Prostate gland (tissue), 2 donors: ENCODE measurements at regions not wholly inside any gene's neighbourhood (a gene's known extent, or its start where the extent isn't known, plus 50 kb on each side); places are given as distances from the start of the nearest gene placed in this dataset.

ENCODE experiments used
- CTCF ChIP-seq, 4 experiments: fragments of 200-600 bp in 2 of 4; fragments of 450-650 bp in 2 of 4; sonication (generic) in 2 of 4; IDR thresholded peaks; 1 replicate in 3 of 4; 2 replicates in 1 of 4; pipeline ENCODE4 v1.5.1; 2016 to 2019; ENCODE audit warnings: antibody characterized with exemption in 4 of 4, mild to moderate bottlenecking in 2 of 4, moderate library complexity in 2 of 4
- POLR2AphosphoS5 ChIP-seq: sonication (generic); formaldehyde crosslinking; IDR thresholded peaks from one replicate; pipeline ENCODE4 v1.6.1; 2017; ENCODE audit warnings: antibody characterized with exemption

GRCh38 chr21:35882791-35883240 lies 177.5 kb downstream of the SETD4 start:
- TF ChIP-seq CTCF (IDR thresholded peaks at IDR 0.05) (no peak), POLR2AphosphoS5 (no peak)
